ENCODE measurements at regions not wholly inside any gene's neighbourhood (a gene's known extent, or its start where the extent isn't known, plus 50 kb on each side); places are given as distances from the start of the nearest gene placed in this dataset.

DNA sequence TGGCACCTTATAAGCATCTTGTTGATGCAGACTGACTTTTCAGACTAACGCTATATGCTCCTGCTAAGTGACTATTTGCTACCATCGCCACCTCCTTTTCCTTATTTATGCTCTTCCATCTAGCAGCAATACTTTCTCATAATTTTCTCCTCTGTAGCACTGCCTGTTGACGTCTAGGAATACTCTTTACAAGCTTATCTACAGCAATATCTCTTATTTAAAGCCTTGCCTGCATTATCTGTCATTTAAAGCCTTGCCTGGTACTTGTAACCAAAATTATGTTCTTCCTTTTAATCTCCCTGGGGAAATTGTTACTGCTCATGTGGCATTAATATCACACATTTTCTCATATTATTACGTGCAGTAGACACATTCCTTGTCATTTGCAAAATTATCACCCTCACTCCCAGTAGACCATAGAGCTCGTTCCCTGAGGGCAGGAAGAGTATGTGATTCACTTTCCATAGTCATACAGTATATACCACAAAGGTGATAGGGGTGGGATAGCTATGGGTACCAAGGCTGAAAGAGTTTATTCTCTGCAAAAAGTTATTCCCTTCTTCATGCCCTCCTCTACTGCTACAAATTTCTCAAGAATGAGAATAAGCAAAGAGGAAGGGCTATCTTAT is 359.7 kb upstream of the PCDH15 start:
- Histone ChIP-seq H3F3A (ENCODE audit: insufficient read depth, low read length) (no peaks in the 10 kb centered on the region), H3K27me3 (replicated peaks; ENCODE audit: insufficient read depth, low read length) (no peaks in the 10 kb centered on the region), H3K79me2 (ENCODE audit: low read length) (no peaks in the 10 kb centered on the region), H3K9me3 (replicated peaks; ENCODE audit: insufficient read depth, low read length) (no peaks in the 10 kb centered on the region), H3K4me2 (ENCODE audit: low read depth, low read length) (no peak overlapping the region), H3K4me1 (ENCODE audit: low read length) (no peaks in the 10 kb centered on the region), H2AFZ (ENCODE audit: low read length) (no peak overlapping the region), H4K20me1 (ENCODE audit: insufficient read depth, low read length) (no peaks in the 10 kb centered on the region), H3K36me3 (replicated peaks; ENCODE audit: insufficient read depth, low read length) (no peaks in the 10 kb centered on the region), H3K27ac (ENCODE audit: low read length) (no peak overlapping the region), H3K9ac (ENCODE audit: low read length) (no peak overlapping the region), H3K4me3 (ENCODE audit: low read length) (no peak overlapping the region), H3K9me2 (replicated peaks; ENCODE audit: insufficient read depth, low read length) (no peaks in the 10 kb centered on the region)
- TF ChIP-seq CTCF (IDR thresholded peaks at IDR 0.05; ENCODE audit: low read length), result no peak
- TF ChIP-seq EZH2phosphoT487 (IDR thresholded peaks at IDR 0.05; ENCODE audit: low read length), result no peak
- no peak for TF ChIP-seq EZH2 (optimal IDR thresholded peaks at IDR 0.05; ENCODE audit: low read depth, low read length)
- DNase-seq, result no peak

DNA sequence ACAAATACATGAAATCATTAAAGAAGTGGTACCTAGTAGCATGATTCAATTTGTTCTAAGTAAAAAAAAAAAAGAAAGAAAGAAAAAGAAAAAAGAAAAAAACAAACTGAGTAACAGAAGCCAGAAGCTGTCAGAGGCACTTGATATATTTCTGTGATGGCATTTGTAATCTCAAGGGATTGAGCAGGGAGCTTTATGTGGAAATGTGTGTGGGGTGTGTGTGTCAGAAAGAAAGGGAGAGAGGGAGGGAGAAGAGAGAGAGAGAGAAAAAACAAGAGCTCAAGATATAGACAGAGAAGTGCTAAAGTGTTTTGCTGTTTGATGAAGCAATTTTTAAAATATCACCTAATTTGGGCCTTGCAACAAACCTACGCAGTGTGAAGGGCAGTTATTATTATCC is 357.6 kb upstream of the PCDH15 start:
- no peak overlapping the region for H2AFZ ChIP-seq (ENCODE audit: low read length)
- no peak for TF ChIP-seq EZH2phosphoT487 (IDR thresholded peaks at IDR 0.05; ENCODE audit: low read length)
- no peak for TF ChIP-seq EZH2 (optimal IDR thresholded peaks at IDR 0.05; ENCODE audit: low read depth, low read length)
- no peak for TF ChIP-seq CTCF (IDR thresholded peaks at IDR 0.05; ENCODE audit: low read length)
- no peaks in the 10 kb centered on the region for H4K20me1 ChIP-seq (ENCODE audit: insufficient read depth, low read length)
- H3K9me2 ChIP-seq (replicated peaks; ENCODE audit: insufficient read depth, low read length), result no peaks in the 10 kb centered on the region
- no peaks in the 10 kb centered on the region for H3K27me3 ChIP-seq (replicated peaks; ENCODE audit: insufficient read depth, low read length)
- H3K4me1 ChIP-seq (ENCODE audit: low read length), result no peaks in the 10 kb centered on the region
- no peaks in the 10 kb centered on the region for H3K9me3 ChIP-seq (replicated peaks; ENCODE audit: insufficient read depth, low read length)
- H3F3A ChIP-seq (ENCODE audit: insufficient read depth, low read length), result no peaks in the 10 kb centered on the region
- no peak for DNase-seq
- H3K4me2 ChIP-seq (ENCODE audit: low read depth, low read length), result no peak overlapping the region
- H3K36me3 ChIP-seq (replicated peaks; ENCODE audit: insufficient read depth, low read length), result no peaks in the 10 kb centered on the region
- H3K27ac ChIP-seq (ENCODE audit: low read length), result no peak overlapping the region
- no peaks in the 10 kb centered on the region for H3K79me2 ChIP-seq (ENCODE audit: low read length)
- no peak overlapping the region for H3K4me3 ChIP-seq (ENCODE audit: low read length)
- no peak overlapping the region for H3K9ac ChIP-seq (ENCODE audit: low read length)

GRCh38 chr10:55146032-55146431 is 345.0 kb upstream of the PCDH15 start:
- Histone ChIP-seq H3K4me1 (ENCODE audit: low read length) (no peaks in the 10 kb centered on the region), H2AFZ (ENCODE audit: low read length) (no peak overlapping the region), H3K4me3 (ENCODE audit: low read length) (no peak overlapping the region), H4K20me1 (ENCODE audit: insufficient read depth, low read length) (no peaks in the 10 kb centered on the region), H3F3A (ENCODE audit: insufficient read depth, low read length) (no peaks in the 10 kb centered on the region), H3K79me2 (ENCODE audit: low read length) (no peaks in the 10 kb centered on the region), H3K9me2 (replicated peaks; ENCODE audit: insufficient read depth, low read length) (no peaks in the 10 kb centered on the region), H3K9me3 (replicated peaks; ENCODE audit: insufficient read depth, low read length) (no peaks in the 10 kb centered on the region), H3K4me2 (ENCODE audit: low read depth, low read length) (no peak overlapping the region), H3K9ac (ENCODE audit: low read length) (no peak overlapping the region), H3K27me3 (replicated peaks; ENCODE audit: insufficient read depth, low read length) (no peaks in the 10 kb centered on the region), H3K27ac (ENCODE audit: low read length) (no peak overlapping the region), H3K36me3 (replicated peaks; ENCODE audit: insufficient read depth, low read length) (no peaks in the 10 kb centered on the region)
- TF ChIP-seq EZH2phosphoT487 (IDR thresholded peaks at IDR 0.05; ENCODE audit: low read length) (no peak), EZH2 (optimal IDR thresholded peaks at IDR 0.05; ENCODE audit: low read depth, low read length) (no peak), CTCF (IDR thresholded peaks at IDR 0.05; ENCODE audit: low read length) (no peak)
- DNase-seq, result no peak
